Liver (tissue), 8 donors: ENCODE measurements at regions not wholly inside any gene's neighbourhood (a gene's known extent, or its start where the extent isn't known, plus 50 kb on each side); places are given as distances from the start of the nearest gene placed in this dataset.

Experiments used
- DNase-seq: peaks from one replicate; pipeline ENCODE4 v3.0.0-alpha.2; 2017; ENCODE audit warnings: low spot score
- H3K27ac ChIP-seq, 2 donors: one replicate each; pipeline ENCODE4 v1.7.0; 2013; ENCODE audit warnings: inconsistent platforms in 2 of 2, low read length in 2 of 2, control low read depth in 1 of 2, low read depth in 1 of 2, mild to moderate bottlenecking in 1 of 2
- H3K27me3 ChIP-seq, 4 donors: one replicate each; pipeline versions ENCODE4 v1.6.1 to v1.7.0; 2013; ENCODE audit warnings: low read length in 3 of 4, inconsistent platforms in 1 of 4, mild to moderate bottlenecking in 1 of 4, moderate library complexity in 1 of 4; ENCODE audit not compliant: control insufficient read depth in 4 of 4, insufficient read depth in 4 of 4
- H3K36me3 ChIP-seq, 4 donors: one replicate each; pipeline versions ENCODE4 v1.6.1 to v1.7.0; 2013; ENCODE audit warnings: low read length in 3 of 4, mild to moderate bottlenecking in 3 of 4, low read depth in 1 of 4, moderate library complexity in 1 of 4; ENCODE audit not compliant: control insufficient read depth in 4 of 4, insufficient read depth in 3 of 4
- H3K4me1 ChIP-seq, 4 donors: one replicate each; pipeline versions ENCODE4 v1.6.1 to v1.7.0; 2013; ENCODE audit warnings: low read length in 3 of 4, mild to moderate bottlenecking in 3 of 4, moderate library complexity in 1 of 4; ENCODE audit not compliant: control insufficient read depth in 4 of 4, insufficient read depth in 4 of 4
- H3K4me3 ChIP-seq, 3 donors: one replicate each; pipeline versions ENCODE4 v1.6.1 to v1.7.0; 2013; ENCODE audit warnings: low read length in 3 of 3, control low read depth in 1 of 3, low read depth in 1 of 3, mild to moderate bottlenecking in 1 of 3
- H3K9ac ChIP-seq, 2 donors: one replicate each; pipeline ENCODE4 v1.7.0; 2013; ENCODE audit warnings: low read length in 2 of 2, mild to moderate bottlenecking in 2 of 2, moderate library complexity in 2 of 2, control low read depth in 1 of 2, low read depth in 1 of 2
- H3K9me3 ChIP-seq, 4 donors: one replicate each; pipeline versions ENCODE4 v1.6.1 to v1.7.0; 2013; ENCODE audit warnings: low read length in 3 of 4; ENCODE audit not compliant: control insufficient read depth in 4 of 4
- EGR1 ChIP-seq, 2 donors: IDR thresholded peaks; 2 replicates each; pipeline ENCODE4 v1.6.1; 2016 to 2018; ENCODE audit warnings: antibody characterized with exemption in 2 of 2, low read depth in 2 of 2
- FOXA1 ChIP-seq: IDR thresholded peaks from 2 replicates; pipeline ENCODE4 v1.6.1; 2016; ENCODE audit warnings: antibody characterized with exemption
- FOXA2 ChIP-seq: IDR thresholded peaks from 2 replicates; pipeline ENCODE4 v1.6.1; 2016; ENCODE audit warnings: antibody characterized with exemption
- GABPA ChIP-seq, 2 donors: IDR thresholded peaks in 1 of 2; conservative IDR thresholded peaks in 1 of 2; 2 replicates each; pipeline ENCODE4 v1.6.1; 2016; ENCODE audit warnings: antibody characterized with exemption in 2 of 2, mild to moderate bottlenecking in 1 of 2, moderate library complexity in 1 of 2
- HNF4A ChIP-seq, 2 donors: conservative IDR thresholded peaks; 2 replicates each; pipeline ENCODE4 v1.6.1; 2016; ENCODE audit warnings: antibody characterized with exemption in 2 of 2, mild to moderate bottlenecking in 2 of 2
- HNF4G ChIP-seq: IDR thresholded peaks from 2 replicates; pipeline ENCODE4 v1.6.1; 2016; ENCODE audit warnings: antibody characterized with exemption
- JUND ChIP-seq, 2 donors: IDR thresholded peaks; 2 replicates each; pipeline ENCODE4 v1.6.1; 2016; ENCODE audit warnings: antibody characterized with exemption in 2 of 2
- NR2F2 ChIP-seq: IDR thresholded peaks from 2 replicates; pipeline ENCODE4 v1.6.1; 2016; ENCODE audit warnings: antibody characterized with exemption
- RAD21 ChIP-seq, 2 donors: IDR thresholded peaks; 2 replicates each; pipeline ENCODE4 v1.6.1; 2016; ENCODE audit warnings: antibody characterized with exemption in 2 of 2, mild to moderate bottlenecking in 2 of 2
- REST ChIP-seq: IDR thresholded peaks from 2 replicates; pipeline ENCODE4 v1.6.1; 2016; ENCODE audit warnings: antibody characterized with exemption, mild to moderate bottlenecking
- RXRA ChIP-seq, 2 donors: IDR thresholded peaks; 2 replicates each; pipeline ENCODE4 v1.6.1; 2017 to 2018; ENCODE audit warnings: antibody characterized with exemption in 2 of 2, mild to moderate bottlenecking in 1 of 2
- SP1 ChIP-seq: IDR thresholded peaks from 2 replicates; pipeline ENCODE4 v1.6.1; 2018; ENCODE audit warnings: antibody characterized with exemption, mild to moderate bottlenecking
- TAF1 ChIP-seq: conservative IDR thresholded peaks from 2 replicates; pipeline ENCODE4 v1.6.1; 2016; ENCODE audit warnings: antibody characterized with exemption, mild to moderate bottlenecking
- YY1 ChIP-seq: IDR thresholded peaks from 2 replicates; pipeline ENCODE4 v1.6.1; 2016; ENCODE audit warnings: antibody characterized with exemption, mild to moderate bottlenecking
- WGBS: extraction: QIAGEN DNeasy Blood & Tissue Kit; methylation state at CpG from one replicate; pipeline ENCODE4 v1.1.7; 2013; 5-methylcytosine and 5-hydroxymethylcytosine counted together
- TF ChIP-seq, protein P1 (sequence below): fragments of 150-350 bp; IDR thresholded peaks from 2 replicates; pipeline ENCODE4 v1.5.1; 2017; ENCODE audit warnings: improper control_type of control experiment, low read depth, low read length; ENCODE audit not compliant: missing input control
- TF ChIP-seq, protein P2 (sequence below): IDR thresholded peaks from 2 replicates; pipeline ENCODE4 v1.6.1; 2016; ENCODE audit warnings: antibody characterized with exemption
- TF ChIP-seq, protein P3 (sequence below): IDR thresholded peaks from 2 replicates; pipeline ENCODE4 v1.6.1; 2016; ENCODE audit warnings: antibody characterized with exemption
- TF ChIP-seq, protein P4 (sequence below): IDR thresholded peaks from 2 replicates; pipeline ENCODE4 v1.6.1; 2016; ENCODE audit warnings: antibody characterized with exemption
- donor health status: healthy.
- donor health status: healthy.
- donor health status: healthy.
- donor health status: healthy.
- donor health status: healthy.

DNA sequence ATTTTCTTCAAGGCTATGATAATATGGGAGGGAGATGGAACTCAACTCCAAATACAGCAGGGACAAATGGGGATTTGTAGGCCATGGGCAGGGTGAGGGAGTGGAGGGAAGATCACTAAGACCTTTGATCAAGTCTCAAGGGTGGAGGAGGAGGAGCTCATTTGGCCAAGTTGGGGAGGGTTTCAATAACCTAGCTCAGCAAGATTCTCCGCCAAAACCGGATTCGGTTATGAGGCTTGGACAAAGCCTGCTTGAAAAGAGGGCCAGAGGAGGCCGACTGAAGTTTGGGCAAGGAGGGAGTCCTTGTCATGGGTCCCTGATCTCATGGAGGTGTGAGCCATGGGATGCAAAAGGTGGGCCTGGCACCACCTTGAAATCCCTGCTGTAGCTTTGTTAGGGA is 68.8 kb downstream of the TSN start:
- no peak for DNase-seq
- Histone ChIP-seq H3K4me3 (no peak overlapping the region), H3K9me3 (no peaks in the 10 kb centered on the region), H3K4me1 (no peaks in the 10 kb centered on the region), H3K27ac (no peak overlapping the region), H3K9ac (no peak overlapping the region), H3K27me3 (no peaks in the 10 kb centered on the region), H3K36me3 (no peaks in the 10 kb centered on the region)
- WGBS = 87% methylated on average over 4 of the region's 4 CpGs
- TF ChIP-seq, protein P1, sequence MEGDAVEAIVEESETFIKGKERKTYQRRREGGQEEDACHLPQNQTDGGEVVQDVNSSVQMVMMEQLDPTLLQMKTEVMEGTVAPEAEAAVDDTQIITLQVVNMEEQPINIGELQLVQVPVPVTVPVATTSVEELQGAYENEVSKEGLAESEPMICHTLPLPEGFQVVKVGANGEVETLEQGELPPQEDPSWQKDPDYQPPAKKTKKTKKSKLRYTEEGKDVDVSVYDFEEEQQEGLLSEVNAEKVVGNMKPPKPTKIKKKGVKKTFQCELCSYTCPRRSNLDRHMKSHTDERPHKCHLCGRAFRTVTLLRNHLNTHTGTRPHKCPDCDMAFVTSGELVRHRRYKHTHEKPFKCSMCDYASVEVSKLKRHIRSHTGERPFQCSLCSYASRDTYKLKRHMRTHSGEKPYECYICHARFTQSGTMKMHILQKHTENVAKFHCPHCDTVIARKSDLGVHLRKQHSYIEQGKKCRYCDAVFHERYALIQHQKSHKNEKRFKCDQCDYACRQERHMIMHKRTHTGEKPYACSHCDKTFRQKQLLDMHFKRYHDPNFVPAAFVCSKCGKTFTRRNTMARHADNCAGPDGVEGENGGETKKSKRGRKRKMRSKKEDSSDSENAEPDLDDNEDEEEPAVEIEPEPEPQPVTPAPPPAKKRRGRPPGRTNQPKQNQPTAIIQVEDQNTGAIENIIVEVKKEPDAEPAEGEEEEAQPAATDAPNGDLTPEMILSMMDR = no peak
- TF ChIP-seq SP1 (no peak), FOXA2 (no peak), RAD21 (IDR thresholded peaks at IDR 0.05) (no peak), FOXA1 (no peak), REST (no peak), YY1 (no peak), TAF1 (no peak), EGR1 (IDR thresholded peaks at IDR 0.05; ENCODE audit: low read depth in 2 of 2) (no peak), HNF4A (conservative IDR thresholded peaks at IDR 0.05) (no peak), GABPA (IDR thresholded peaks at IDR 0.05 in 1 of 2, conservative IDR thresholded peaks at IDR 0.05 in 1 of 2) (no peak), RXRA (IDR thresholded peaks at IDR 0.05) (no peak), HNF4G (no peak), NR2F2 (no peak), JUND (IDR thresholded peaks at IDR 0.05) (no peak)
- TF ChIP-seq, protein P2, sequence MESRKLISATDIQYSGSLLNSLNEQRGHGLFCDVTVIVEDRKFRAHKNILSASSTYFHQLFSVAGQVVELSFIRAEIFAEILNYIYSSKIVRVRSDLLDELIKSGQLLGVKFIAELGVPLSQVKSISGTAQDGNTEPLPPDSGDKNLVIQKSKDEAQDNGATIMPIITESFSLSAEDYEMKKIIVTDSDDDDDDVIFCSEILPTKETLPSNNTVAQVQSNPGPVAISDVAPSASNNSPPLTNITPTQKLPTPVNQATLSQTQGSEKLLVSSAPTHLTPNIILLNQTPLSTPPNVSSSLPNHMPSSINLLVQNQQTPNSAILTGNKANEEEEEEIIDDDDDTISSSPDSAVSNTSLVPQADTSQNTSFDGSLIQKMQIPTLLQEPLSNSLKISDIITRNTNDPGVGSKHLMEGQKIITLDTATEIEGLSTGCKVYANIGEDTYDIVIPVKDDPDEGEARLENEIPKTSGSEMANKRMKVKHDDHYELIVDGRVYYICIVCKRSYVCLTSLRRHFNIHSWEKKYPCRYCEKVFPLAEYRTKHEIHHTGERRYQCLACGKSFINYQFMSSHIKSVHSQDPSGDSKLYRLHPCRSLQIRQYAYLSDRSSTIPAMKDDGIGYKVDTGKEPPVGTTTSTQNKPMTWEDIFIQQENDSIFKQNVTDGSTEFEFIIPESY = no peak
- TF ChIP-seq, protein P3, sequence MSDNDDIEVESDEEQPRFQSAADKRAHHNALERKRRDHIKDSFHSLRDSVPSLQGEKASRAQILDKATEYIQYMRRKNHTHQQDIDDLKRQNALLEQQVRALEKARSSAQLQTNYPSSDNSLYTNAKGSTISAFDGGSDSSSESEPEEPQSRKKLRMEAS = no peak
- TF ChIP-seq, protein P4, sequence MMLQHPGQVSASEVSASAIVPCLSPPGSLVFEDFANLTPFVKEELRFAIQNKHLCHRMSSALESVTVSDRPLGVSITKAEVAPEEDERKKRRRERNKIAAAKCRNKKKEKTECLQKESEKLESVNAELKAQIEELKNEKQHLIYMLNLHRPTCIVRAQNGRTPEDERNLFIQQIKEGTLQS = no peak
